Natural killer cell (primary cell): ENCODE measurements at regions not wholly inside any gene's neighbourhood (a gene's known extent, or its start where the extent isn't known, plus 50 kb on each side); places are given as distances from the start of the nearest gene placed in this dataset.

Source experiments
- ATAC-seq, 3 donors: fragments of 150-1000 bp in 2 of 3; fragments of 200-7000 bp in 1 of 3; cut with Tn5 transposase; 1 replicate in 1 of 3; 2 replicates in 2 of 3; pipeline ENCODE4 v1.10.0; 2021; ENCODE audit warnings: mild to moderate bottlenecking in 2 of 3, moderate library complexity in 2 of 3
- DNase-seq, 2 donors: peaks; one replicate each; pipeline versions ENCODE4 v3.0.0 to v3.0.0-alpha.2; 2013 to 2021; ENCODE audit warnings: mixed read lengths in 1 of 2
- H3K27ac ChIP-seq: one replicate; pipeline ENCODE4 v1.5.1; 2013; ENCODE audit warnings: mild to moderate bottlenecking, low read length
- H3K27me3 ChIP-seq: one replicate; pipeline ENCODE4 v1.6.1; 2013; ENCODE audit warnings: low read length; ENCODE audit not compliant: control insufficient read depth, insufficient read depth
- H3K36me3 ChIP-seq: one replicate; pipeline ENCODE4 v1.6.1; 2013; ENCODE audit warnings: low read length; ENCODE audit not compliant: control insufficient read depth, insufficient read depth
- H3K4me1 ChIP-seq: one replicate; pipeline ENCODE4 v1.6.1; 2013; ENCODE audit warnings: low read length; ENCODE audit not compliant: control insufficient read depth, insufficient read depth
- H3K4me3 ChIP-seq: one replicate; pipeline ENCODE4 v1.5.1; 2013; ENCODE audit warnings: low read length
- H3K9me3 ChIP-seq: one replicate; pipeline ENCODE4 v1.6.1; 2013; ENCODE audit warnings: low read length; ENCODE audit not compliant: control insufficient read depth, insufficient read depth
- H3K27ac Mint-ChIP-seq, 2 donors: one replicate each; pipeline ENCODE4 v1.8.0; 2022; ENCODE audit warnings: mild to moderate bottlenecking in 2 of 2, mixed read lengths in 2 of 2, moderate library complexity in 1 of 2
- H3K27me3 Mint-ChIP-seq, 2 donors: one replicate each; pipeline ENCODE4 v1.8.0; 2022; ENCODE audit warnings: low read depth in 2 of 2, mixed read lengths in 2 of 2
- H3K36me3 Mint-ChIP-seq: one replicate; pipeline ENCODE4 v1.8.0; 2022; ENCODE audit warnings: mixed read lengths
- H3K4me1 Mint-ChIP-seq, 2 donors: one replicate each; pipeline ENCODE4 v1.8.0; 2022; ENCODE audit warnings: mixed read lengths in 2 of 2
- H3K4me3 Mint-ChIP-seq: one replicate; pipeline ENCODE4 v1.8.0; 2022; ENCODE audit warnings: mild to moderate bottlenecking, moderate library complexity, mixed read lengths
- H3K9me3 Mint-ChIP-seq, 2 donors: one replicate each; pipeline ENCODE4 v1.8.0; 2022; ENCODE audit warnings: mixed read lengths in 2 of 2
- WGBS: methylation state at CpG from one replicate; pipeline ENCODE4 v1.1.7; 2013; ENCODE audit warnings: missing lambda C conversion rate; ENCODE audit not compliant: insufficient coverage; 5-methylcytosine and 5-hydroxymethylcytosine counted together
- intact Hi-C: fragments of 100-400 bp; cut with micrococcal nuclease; formaldehyde crosslinking; loops from one replicate; pipeline ENCODE4 v1.14.2; 2022
- TF ChIP-seq, protein P1 (sequence below): fragments of 200-600 bp; IDR thresholded peaks from one replicate; pipeline ENCODE4 v1.8.0; 2022; ENCODE audit warnings: antibody characterized with exemption

- H3K4me3 Mint-ChIP-seq, result no peak overlapping the region
- no peak overlapping the region for H3K27ac Mint-ChIP-seq
- Histone ChIP-seq H3K4me3 (no peak overlapping the region), H3K4me1 (no peaks in the 10 kb centered on the region), H3K27ac (no peak overlapping the region), H3K27me3 (no peaks in the 10 kb centered on the region), H3K9me3 (no peaks in the 10 kb centered on the region), H3K36me3 (no peaks in the 10 kb centered on the region)
- intact Hi-C loops, result no loop called here
- TF ChIP-seq, protein P1, sequence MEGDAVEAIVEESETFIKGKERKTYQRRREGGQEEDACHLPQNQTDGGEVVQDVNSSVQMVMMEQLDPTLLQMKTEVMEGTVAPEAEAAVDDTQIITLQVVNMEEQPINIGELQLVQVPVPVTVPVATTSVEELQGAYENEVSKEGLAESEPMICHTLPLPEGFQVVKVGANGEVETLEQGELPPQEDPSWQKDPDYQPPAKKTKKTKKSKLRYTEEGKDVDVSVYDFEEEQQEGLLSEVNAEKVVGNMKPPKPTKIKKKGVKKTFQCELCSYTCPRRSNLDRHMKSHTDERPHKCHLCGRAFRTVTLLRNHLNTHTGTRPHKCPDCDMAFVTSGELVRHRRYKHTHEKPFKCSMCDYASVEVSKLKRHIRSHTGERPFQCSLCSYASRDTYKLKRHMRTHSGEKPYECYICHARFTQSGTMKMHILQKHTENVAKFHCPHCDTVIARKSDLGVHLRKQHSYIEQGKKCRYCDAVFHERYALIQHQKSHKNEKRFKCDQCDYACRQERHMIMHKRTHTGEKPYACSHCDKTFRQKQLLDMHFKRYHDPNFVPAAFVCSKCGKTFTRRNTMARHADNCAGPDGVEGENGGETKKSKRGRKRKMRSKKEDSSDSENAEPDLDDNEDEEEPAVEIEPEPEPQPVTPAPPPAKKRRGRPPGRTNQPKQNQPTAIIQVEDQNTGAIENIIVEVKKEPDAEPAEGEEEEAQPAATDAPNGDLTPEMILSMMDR, result no peak
- WGBS, result 100% methylated on average over 1 of the region's 1 CpG
- no peaks in the 10 kb centered on the region for H3K9me3 Mint-ChIP-seq
- H3K36me3 Mint-ChIP-seq, result peaks cover 3% of the 10 kb centered on the region
- no peaks in the 10 kb centered on the region for H3K4me1 Mint-ChIP-seq
- H3K27me3 Mint-ChIP-seq, result peaks cover 8 to 16% of the 10 kb centered on the region in 2 donors
- no peak for ATAC-seq
- DNase-seq, result no peak
These were observed 194.7 kb downstream of the RBM26 start for GRCh38 chr13:79211377-79211776.

DNA sequence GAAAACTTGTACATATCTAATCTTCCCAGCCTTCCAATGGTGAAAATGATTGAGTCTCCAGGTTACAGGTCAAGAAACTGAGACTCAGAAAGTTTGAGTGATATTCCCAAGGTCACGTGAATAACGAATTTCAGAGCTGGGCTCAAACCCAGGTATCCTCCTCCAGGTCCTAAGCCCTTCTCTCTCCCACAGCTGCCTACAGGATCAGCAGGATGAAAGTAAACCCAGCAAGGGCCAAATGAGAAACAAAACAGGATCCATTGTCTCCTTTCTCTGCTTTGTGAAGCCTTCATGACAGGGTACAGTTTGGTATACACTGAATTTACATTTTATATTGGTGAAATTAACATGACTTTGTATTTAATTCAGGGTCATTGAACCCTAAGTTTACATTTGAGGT is 208.1 kb downstream of the RBM26 start:
- no peaks in the 10 kb centered on the region for H3K36me3 Mint-ChIP-seq
- H3K9me3 Mint-ChIP-seq, result no peaks in the 10 kb centered on the region
- 98% methylated on average over 2 of the region's 2 CpGs for WGBS
- H3K27me3 Mint-ChIP-seq, result peaks cover 9 to 10% of the 10 kb centered on the region in 2 donors
- Histone ChIP-seq H3K4me3 (no peak overlapping the region), H3K9me3 (no peaks in the 10 kb centered on the region), H3K27me3 (no peaks in the 10 kb centered on the region), H3K4me1 (peaks cover 4% of the 10 kb centered on the region), H3K36me3 (no peaks in the 10 kb centered on the region), H3K27ac (no peak overlapping the region)
- intact Hi-C loops, result no loop called here
- DNase-seq (no peak), ATAC-seq (no peak)
- TF ChIP-seq, protein P1, result no peak
- peaks cover 22 to 28% of the 10 kb centered on the region in 2 donors for H3K4me1 Mint-ChIP-seq
- no peak overlapping the region for H3K27ac Mint-ChIP-seq
- no peak overlapping the region for H3K4me3 Mint-ChIP-seq

GRCh38 chr13:79196843-79197242 is 209.2 kb downstream of the RBM26 start:
- Histone ChIP-seq H3K36me3 (no peaks in the 10 kb centered on the region), H3K9me3 (no peaks in the 10 kb centered on the region), H3K4me3 (no peak overlapping the region), H3K27me3 (no peaks in the 10 kb centered on the region), H3K27ac (no peak overlapping the region), H3K4me1 (peaks cover 4% of the 10 kb centered on the region)
- 87% methylated on average over 3 of the region's 3 CpGs for WGBS
- no peak for ATAC-seq
- Mint-ChIP-seq H3K9me3 (no peaks in the 10 kb centered on the region), H3K4me3 (no peak overlapping the region), H3K27me3 (peaks cover 10 to 14% of the 10 kb centered on the region in 2 donors), H3K27ac (no peak overlapping the region), H3K36me3 (no peaks in the 10 kb centered on the region), H3K4me1 (peaks cover 22 to 28% of the 10 kb centered on the region in 2 donors)
- no peak for DNase-seq
- TF ChIP-seq, protein P1, result no peak
- intact Hi-C loops, result no loop called here

- no peaks in the 10 kb centered on the region for H3K36me3 ChIP-seq
- intact Hi-C loops, result no loop called here
- 89% methylated on average over 3 of the region's 3 CpGs for WGBS
- no peak for ATAC-seq
- Mint-ChIP-seq H3K9me3 (no peaks in the 10 kb centered on the region), H3K27ac (no peak overlapping the region), H3K4me1 (peaks cover 22 to 28% of the 10 kb centered on the region in 2 donors), H3K27me3 (peaks cover 10 to 14% of the 10 kb centered on the region in 2 donors), H3K4me3 (no peak overlapping the region), H3K36me3 (no peaks in the 10 kb centered on the region)
- DNase-seq, result no peak
- TF ChIP-seq, protein P1, result no peak
- no peak overlapping the region for H3K27ac ChIP-seq
- no peaks in the 10 kb centered on the region for H3K27me3 ChIP-seq
- H3K4me1 ChIP-seq, result peaks cover 4% of the 10 kb centered on the region
- no peaks in the 10 kb centered on the region for H3K9me3 ChIP-seq
- no peak overlapping the region for H3K4me3 ChIP-seq
These were observed 209.7 kb downstream of the RBM26 start for GRCh38 chr13:79196366-79196765.
